IPS-15b (cell line): ENCODE measurements at regions not wholly inside any gene's neighbourhood (a gene's known extent, or its start where the extent isn't known, plus 50 kb on each side); places are given as distances from the start of the nearest gene placed in this dataset.

Experiments used
- H3K27me3 ChIP-seq: one replicate; pipeline ENCODE4 v1.6.1; 2013; ENCODE audit warnings: low read length; ENCODE audit not compliant: control insufficient read depth, insufficient read depth
- H3K36me3 ChIP-seq: one replicate; pipeline ENCODE4 v1.6.1; 2013; ENCODE audit warnings: low read length; ENCODE audit not compliant: control insufficient read depth, insufficient read depth
- H3K4me1 ChIP-seq: one replicate; pipeline ENCODE4 v1.6.1; 2013; ENCODE audit warnings: mild to moderate bottlenecking, low read length; ENCODE audit not compliant: control insufficient read depth, insufficient read depth
- H3K4me3 ChIP-seq: one replicate; pipeline ENCODE4 v1.5.1; 2013; ENCODE audit warnings: low read depth, low read length
- H3K9ac ChIP-seq: one replicate; pipeline ENCODE4 v1.6.1; 2013; ENCODE audit warnings: low read depth, mild to moderate bottlenecking, low read length
- H3K9me3 ChIP-seq: one replicate; pipeline ENCODE4 v1.6.1; 2013; ENCODE audit warnings: mild to moderate bottlenecking, low read length; ENCODE audit not compliant: control insufficient read depth, insufficient read depth

DNA sequence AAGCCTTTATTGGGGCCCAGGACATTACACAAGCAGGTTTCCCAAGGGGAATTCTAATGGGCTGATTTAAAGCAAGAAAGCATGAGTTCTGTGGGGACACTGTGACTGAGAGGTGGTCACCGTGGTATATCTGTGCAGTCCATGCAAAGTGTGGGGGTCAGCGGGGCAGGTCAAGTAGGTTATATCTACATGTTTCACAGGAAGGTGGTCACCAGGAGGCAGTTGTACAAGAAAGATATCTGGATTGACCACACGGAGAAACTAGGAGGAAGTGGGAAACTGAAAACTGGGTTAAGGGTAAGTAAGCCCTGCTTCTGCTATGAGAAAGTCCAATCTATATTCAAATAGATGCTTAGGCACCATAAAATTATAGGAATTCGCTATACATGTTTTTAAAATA, 77.8 kb upstream of the CNOT2 start:
- H3K4me3 ChIP-seq = no peak overlapping the region
- H3K9ac ChIP-seq = no peak overlapping the region
- H3K9me3 ChIP-seq = peaks cover 2% of the 10 kb centered on the region

DNA sequence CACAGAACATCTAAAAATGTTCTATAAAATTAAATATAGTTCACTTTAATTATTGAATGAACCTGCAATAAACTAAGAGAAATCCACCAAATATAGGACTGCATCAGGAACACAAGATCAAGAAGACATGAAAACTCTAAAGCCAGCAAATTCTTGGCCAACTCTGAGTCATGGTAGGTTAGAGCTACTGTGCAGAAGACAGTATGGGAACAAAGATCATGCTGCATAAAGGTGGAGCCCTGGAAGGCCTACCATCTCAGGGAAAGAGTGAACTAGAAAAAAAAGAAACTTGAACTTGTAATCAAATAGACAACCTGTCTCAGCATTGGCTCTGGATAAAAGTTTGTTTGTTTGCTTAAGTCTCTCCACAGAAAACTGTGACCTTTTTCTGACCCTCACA, 66.9 kb upstream of the CNOT2 start:
- H3K4me3 ChIP-seq = no peak overlapping the region
- H3K36me3 ChIP-seq = no peaks in the 10 kb centered on the region
- H3K9ac ChIP-seq = no peak overlapping the region
- H3K9me3 ChIP-seq = no peaks in the 10 kb centered on the region
- H3K27me3 ChIP-seq = no peaks in the 10 kb centered on the region
- H3K4me1 ChIP-seq = no peaks in the 10 kb centered on the region

More for the DNA sequence above, 77.8 kb upstream of the CNOT2 start:
- H3K4me1 ChIP-seq = no peaks in the 10 kb centered on the region
- no peaks in the 10 kb centered on the region for H3K27me3 ChIP-seq
- no peaks in the 10 kb centered on the region for H3K36me3 ChIP-seq

DNA sequence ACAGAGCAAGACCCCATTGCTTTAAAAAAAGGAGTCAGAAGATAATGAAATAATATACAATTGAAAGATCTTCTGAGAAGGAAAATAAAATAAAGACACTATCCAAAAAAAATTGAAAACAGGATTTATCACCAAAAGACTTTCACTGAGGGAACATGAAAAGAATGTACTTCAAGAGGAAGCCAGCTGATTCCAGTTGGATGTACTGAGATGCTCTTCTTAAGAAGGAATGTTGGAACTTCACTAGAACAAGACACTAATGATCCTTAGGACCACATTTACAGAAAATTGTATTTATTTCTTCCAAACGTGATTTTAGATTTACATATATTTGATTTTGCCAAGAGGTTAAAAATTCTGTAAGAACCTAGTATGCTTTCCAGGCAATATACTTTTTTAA, 65.6 kb upstream of the CNOT2 start:
- no peaks in the 10 kb centered on the region for H3K27me3 ChIP-seq
- no peaks in the 10 kb centered on the region for H3K9me3 ChIP-seq
- no peaks in the 10 kb centered on the region for H3K36me3 ChIP-seq
- H3K9ac ChIP-seq = no peak overlapping the region
- no peaks in the 10 kb centered on the region for H3K4me1 ChIP-seq
- H3K4me3 ChIP-seq = no peak overlapping the region

DNA sequence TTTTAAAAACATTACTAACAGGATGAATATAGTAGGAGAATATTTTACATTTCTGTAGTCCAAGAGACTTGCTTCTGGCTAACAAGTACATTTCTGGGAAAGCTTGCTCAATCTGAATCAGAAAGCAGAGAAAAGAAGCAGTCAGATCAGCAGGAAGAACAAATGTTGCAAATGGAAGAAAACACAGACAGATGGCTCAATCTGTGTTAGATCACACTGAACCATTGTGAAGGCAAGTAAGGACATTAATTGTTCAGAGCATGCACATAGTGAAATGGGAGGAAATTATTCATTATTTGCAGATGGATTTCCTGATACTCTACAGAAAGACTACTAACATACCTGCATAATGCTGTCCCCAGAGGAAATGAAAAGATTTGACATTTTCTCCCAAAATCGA, 65.2 kb upstream of the CNOT2 start:
- Histone ChIP-seq H3K4me3 (no peak overlapping the region), H3K36me3 (no peaks in the 10 kb centered on the region), H3K27me3 (no peaks in the 10 kb centered on the region), H3K4me1 (no peaks in the 10 kb centered on the region), H3K9me3 (no peaks in the 10 kb centered on the region), H3K9ac (no peak overlapping the region)

DNA sequence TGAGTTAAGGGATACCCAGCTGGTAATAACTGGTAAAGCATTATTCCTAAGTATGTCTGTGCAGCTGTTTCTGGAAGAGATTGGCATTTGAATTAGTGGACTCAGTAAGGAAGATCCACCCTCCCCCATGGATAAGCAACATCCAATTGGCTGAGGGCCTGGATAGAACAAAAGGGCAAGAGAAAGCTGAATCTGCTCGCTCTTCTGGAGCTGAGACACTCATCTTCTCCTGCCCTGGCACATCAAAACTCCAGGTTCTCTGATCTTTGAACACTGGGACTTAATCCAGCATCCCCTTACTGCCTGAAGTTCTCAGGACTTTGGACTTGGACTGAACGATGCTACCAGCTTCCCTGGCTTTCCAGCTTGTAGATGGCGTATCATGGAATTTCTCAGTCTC, 63.1 kb upstream of the CNOT2 start:
- Histone ChIP-seq H3K27me3 (no peaks in the 10 kb centered on the region), H3K4me3 (no peak overlapping the region), H3K9me3 (no peaks in the 10 kb centered on the region), H3K36me3 (no peaks in the 10 kb centered on the region), H3K9ac (no peak overlapping the region), H3K4me1 (no peaks in the 10 kb centered on the region)

DNA sequence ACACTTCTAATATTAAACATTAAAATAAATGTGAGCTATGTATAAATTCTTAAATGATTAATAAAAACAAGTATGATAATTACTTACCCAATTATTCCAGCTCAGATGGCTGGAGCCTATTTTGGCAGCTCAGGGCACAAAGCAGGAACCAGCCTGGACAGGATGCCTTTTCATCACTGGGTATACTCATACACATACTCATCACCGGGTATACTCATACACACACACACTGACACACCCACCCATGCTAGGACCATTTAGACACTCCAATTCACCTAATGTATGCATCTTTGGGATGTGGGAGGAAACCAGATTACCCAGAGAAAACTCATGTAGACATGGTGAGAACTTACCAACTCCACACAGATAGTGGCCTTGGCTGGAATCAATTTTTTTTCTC, 57.9 kb upstream of the CNOT2 start:
- Histone ChIP-seq H3K4me3 (no peak overlapping the region), H3K4me1 (no peaks in the 10 kb centered on the region), H3K36me3 (no peaks in the 10 kb centered on the region), H3K9me3 (no peaks in the 10 kb centered on the region), H3K9ac (no peak overlapping the region), H3K27me3 (no peaks in the 10 kb centered on the region)

DNA sequence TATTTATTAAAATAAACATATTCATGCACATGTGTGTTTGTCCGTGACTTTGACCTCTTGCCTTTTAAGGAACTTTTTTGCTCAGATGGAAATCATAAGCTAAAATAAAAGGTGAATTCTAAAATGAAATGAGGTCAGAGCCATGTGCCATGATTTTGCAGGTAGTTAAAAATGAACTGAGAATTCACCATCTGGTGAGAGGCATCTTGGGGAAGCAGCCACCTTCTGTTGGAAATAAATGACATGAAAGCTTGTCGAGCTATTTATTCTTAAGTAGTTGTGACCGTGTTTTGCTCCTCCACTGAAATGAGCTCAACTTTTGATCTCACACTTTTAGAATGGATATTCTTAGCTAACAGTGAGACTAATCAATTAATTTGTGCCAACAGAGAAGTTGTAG, 56.8 kb upstream of the CNOT2 start:
- Histone ChIP-seq H3K9ac (no peak overlapping the region), H3K4me3 (no peak overlapping the region), H3K36me3 (no peaks in the 10 kb centered on the region), H3K9me3 (no peaks in the 10 kb centered on the region), H3K27me3 (no peaks in the 10 kb centered on the region), H3K4me1 (peaks cover 2% of the 10 kb centered on the region)

DNA sequence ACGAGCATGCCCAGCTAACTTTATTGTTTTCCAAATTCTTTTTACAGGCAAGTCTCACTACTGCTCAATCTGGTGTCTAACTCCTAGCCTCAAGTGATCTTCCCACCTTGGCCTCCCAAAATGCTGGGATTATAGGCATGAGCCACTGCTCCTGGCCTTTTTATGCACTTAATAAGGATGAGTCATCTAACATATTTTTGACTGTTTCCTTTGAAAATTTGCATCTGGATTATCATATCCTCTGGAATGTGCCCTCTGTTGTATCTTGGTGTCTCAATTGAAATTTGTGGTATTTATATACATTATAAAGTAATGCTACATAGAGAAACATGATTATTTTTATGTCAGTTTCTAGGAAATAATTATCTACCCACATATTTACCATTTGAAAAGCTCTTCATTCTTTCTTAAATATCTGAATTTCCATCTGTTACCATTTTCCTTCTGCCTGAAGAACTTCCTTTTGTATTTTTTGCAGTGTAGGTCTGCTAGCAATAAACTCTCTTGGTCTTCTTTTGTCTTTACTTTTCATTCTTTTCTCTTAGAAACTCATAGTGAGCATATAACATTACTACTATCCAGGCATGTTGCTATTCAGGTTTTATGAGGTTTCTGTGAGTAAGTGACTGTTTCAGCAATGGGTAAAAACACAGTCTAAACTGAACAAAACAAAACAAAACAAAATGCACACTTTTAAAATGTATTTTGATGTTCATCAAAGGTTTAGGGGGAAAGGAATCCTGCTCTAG, 52.8 kb upstream of the CNOT2 start:
- no peaks in the 10 kb centered on the region for H3K36me3 ChIP-seq
- peaks cover 2% of the 10 kb centered on the region for H3K4me1 ChIP-seq
- H3K9ac ChIP-seq = no peak overlapping the region
- H3K4me3 ChIP-seq = no peak overlapping the region
- no peaks in the 10 kb centered on the region for H3K27me3 ChIP-seq
- H3K9me3 ChIP-seq = no peaks in the 10 kb centered on the region
